OCI-LY7 (cell line): ENCODE measurements at regions not wholly inside any gene's neighbourhood (a gene's known extent, or its start where the extent isn't known, plus 50 kb on each side); places are given as distances from the start of the nearest gene placed in this dataset.

ENCODE experiments used
- CTCF ChIP-seq: fragments of 200-600 bp; sonication (generic); conservative IDR thresholded peaks from 2 replicates; pipeline ENCODE4 v1.5.1; 2014; ENCODE audit warnings: mild to moderate bottlenecking, antibody characterized with exemption, low read length, moderate library complexity, mixed read lengths
- EZH2phosphoT487 ChIP-seq: fragments of 200-600 bp; sonication (generic); IDR thresholded peaks from 2 replicates; pipeline ENCODE4 v1.6.1; 2018; ENCODE audit warnings: low read depth, borderline replicate concordance, mild to moderate bottlenecking, mixed run types, antibody characterized with exemption, low read length, moderate library complexity, mixed read lengths

- TF ChIP-seq EZH2phosphoT487 (no peak), CTCF (no peak)
Observed at GRCh38 chr15:88974392-88974791, 61.2 kb upstream of the MFGE8 start.
